ENCODE measurements at regions not wholly inside any gene's neighbourhood (a gene's known extent, or its start where the extent isn't known, plus 50 kb on each side); places are given as distances from the start of the nearest gene placed in this dataset.

- H3K4me2 ChIP-seq (ENCODE audit: low read length), result no peak overlapping the region
- H4K20me1 ChIP-seq (ENCODE audit: insufficient read depth, low read length), result no peaks in the 10 kb centered on the region
- H3K79me2 ChIP-seq (ENCODE audit: low read length), result no peaks in the 10 kb centered on the region
- no peak overlapping the region for H3K27ac ChIP-seq (ENCODE audit: low read length)
- H2AFZ ChIP-seq (ENCODE audit: low read depth, low read length), result no peak overlapping the region
- H3K27me3 ChIP-seq (ENCODE audit: low read depth, low read length), result no peaks in the 10 kb centered on the region
- peaks cover 9% of the 10 kb centered on the region for H3K4me1 ChIP-seq (ENCODE audit: low read length)
- no peak overlapping the region for H3K9ac ChIP-seq (ENCODE audit: low read length)
- H3K4me3 ChIP-seq (ENCODE audit: low read length), result no peak overlapping the region
- H3K36me3 ChIP-seq (replicated peaks; ENCODE audit: low read depth, low read length), result no peaks in the 10 kb centered on the region
- TF ChIP-seq EZH2phosphoT487 (IDR thresholded peaks at IDR 0.05; ENCODE audit: low read depth), result no peak
- TF ChIP-seq CTCF (IDR thresholded peaks at IDR 0.05; ENCODE audit: low read depth, low read length), result no peak
- H3K9me3 ChIP-seq (ENCODE audit: insufficient read depth, low read length), result no peaks in the 10 kb centered on the region
Observed at GRCh38 chr6:156406099-156406498, 371.1 kb upstream of the ARID1B start.

GRCh38 chr6:156402628-156403027, 374.6 kb upstream of the ARID1B start:
- Histone ChIP-seq H3K4me3 (ENCODE audit: low read length) (no peak overlapping the region), H3K4me2 (ENCODE audit: low read length) (no peak overlapping the region), H3K36me3 (replicated peaks; ENCODE audit: low read depth, low read length) (no peaks in the 10 kb centered on the region), H3K4me1 (ENCODE audit: low read length) (peaks cover 6% of the 10 kb centered on the region), H3K9me3 (ENCODE audit: insufficient read depth, low read length) (no peaks in the 10 kb centered on the region), H3K27me3 (ENCODE audit: low read depth, low read length) (peaks cover 13% of the 10 kb centered on the region), H4K20me1 (ENCODE audit: insufficient read depth, low read length) (no peaks in the 10 kb centered on the region), H3K9ac (ENCODE audit: low read length) (no peak overlapping the region), H2AFZ (ENCODE audit: low read depth, low read length) (no peak overlapping the region), H3K79me2 (ENCODE audit: low read length) (no peaks in the 10 kb centered on the region), H3K27ac (ENCODE audit: low read length) (no peak overlapping the region)
- TF ChIP-seq EZH2phosphoT487 (IDR thresholded peaks at IDR 0.05; ENCODE audit: low read depth) (no peak), CTCF (IDR thresholded peaks at IDR 0.05; ENCODE audit: low read depth, low read length) (no peak)

GRCh38 chr6:156402227-156402626, 375.0 kb upstream of the ARID1B start:
- H3K4me3 ChIP-seq (ENCODE audit: low read length), result no peak overlapping the region
- no peak overlapping the region for H2AFZ ChIP-seq (ENCODE audit: low read depth, low read length)
- H4K20me1 ChIP-seq (ENCODE audit: insufficient read depth, low read length), result no peaks in the 10 kb centered on the region
- H3K9ac ChIP-seq (ENCODE audit: low read length), result no peak overlapping the region
- H3K79me2 ChIP-seq (ENCODE audit: low read length), result no peaks in the 10 kb centered on the region
- H3K9me3 ChIP-seq (ENCODE audit: insufficient read depth, low read length), result no peaks in the 10 kb centered on the region
- peaks cover 17% of the 10 kb centered on the region for H3K27me3 ChIP-seq (ENCODE audit: low read depth, low read length)
- peaks cover 2% of the 10 kb centered on the region; the same call in 1 of the 2 replicates for H3K4me1 ChIP-seq (ENCODE audit: low read length)
- H3K4me2 ChIP-seq (ENCODE audit: low read length), result no peak overlapping the region
- no peak overlapping the region for H3K27ac ChIP-seq (ENCODE audit: low read length)
- TF ChIP-seq EZH2phosphoT487 (IDR thresholded peaks at IDR 0.05; ENCODE audit: low read depth) (no peak), CTCF (IDR thresholded peaks at IDR 0.05; ENCODE audit: low read depth, low read length) (no peak)
- H3K36me3 ChIP-seq (replicated peaks; ENCODE audit: low read depth, low read length), result no peaks in the 10 kb centered on the region

GRCh38 chr6:156400487-156400886, 376.7 kb upstream of the ARID1B start:
- H3K9me3 ChIP-seq (ENCODE audit: insufficient read depth, low read length), result no peaks in the 10 kb centered on the region
- no peak overlapping the region for H3K4me3 ChIP-seq (ENCODE audit: low read length)
- H4K20me1 ChIP-seq (ENCODE audit: insufficient read depth, low read length), result no peaks in the 10 kb centered on the region
- H3K4me1 ChIP-seq (ENCODE audit: low read length), result peaks cover 12% of the 10 kb centered on the region
- H3K36me3 ChIP-seq (replicated peaks; ENCODE audit: low read depth, low read length), result no peaks in the 10 kb centered on the region
- H2AFZ ChIP-seq (ENCODE audit: low read depth, low read length), result no peak overlapping the region
- H3K27me3 ChIP-seq (ENCODE audit: low read depth, low read length), result peaks cover 33% of the 10 kb centered on the region
- H3K79me2 ChIP-seq (ENCODE audit: low read length), result no peaks in the 10 kb centered on the region
- no peak overlapping the region for H3K9ac ChIP-seq (ENCODE audit: low read length)
- TF ChIP-seq EZH2phosphoT487 (IDR thresholded peaks at IDR 0.05; ENCODE audit: low read depth) (no peak), CTCF (IDR thresholded peaks at IDR 0.05; ENCODE audit: low read depth, low read length) (no peak)
- no peak overlapping the region for H3K4me2 ChIP-seq (ENCODE audit: low read length)
- no peak overlapping the region for H3K27ac ChIP-seq (ENCODE audit: low read length)
